Activated CD4-positive, alpha-beta T cell treated with anti-CD3 and anti-CD28 coated beads, Interleukin-2, amount 50 U/mL, for 24 hours (primary cell): ENCODE measurements at regions not wholly inside any gene's neighbourhood (a gene's known extent, or its start where the extent isn't known, plus 50 kb on each side); places are given as distances from the start of the nearest gene placed in this dataset.

Experiments used
- DNase-seq, 2 donors: peaks; one replicate each; pipeline ENCODE4 v3.0.0-alpha.2; 2020; ENCODE audit warnings: low read depth in 1 of 2, low spot score in 1 of 2

GRCh38 chr16:86632206-86632605 lies 53.9 kb downstream of the FOXL1 start:
- DNase-seq, result no peak

GRCh38 chr16:86632944-86633343 lies 54.6 kb downstream of the FOXL1 start:
- no peak for DNase-seq

- DNase-seq, result no peak
Observed at GRCh38 chr16:86634292-86634691, 55.9 kb downstream of the FOXL1 start.

GRCh38 chr16:86635176-86635876 lies 57.0 kb downstream of the FOXL1 start:
- DNase-seq, result no peak

GRCh38 chr16:86635926-86636325 lies 57.6 kb downstream of the FOXL1 start:
- DNase-seq, result no peak

GRCh38 chr16:86637744-86638143 lies 59.4 kb downstream of the FOXL1 start:
- no peak for DNase-seq

GRCh38 chr16:86638642-86639041 lies 60.3 kb downstream of the FOXL1 start:
- DNase-seq, result no peak

- DNase-seq, result no peak
Observed at GRCh38 chr16:86639354-86639753, 61.0 kb downstream of the FOXL1 start.

GRCh38 chr16:86640265-86640843 lies 62.0 kb downstream of the FOXL1 start:
- DNase-seq, result no peak

- no peak for DNase-seq
Observed at GRCh38 chr16:86642087-86642486, 63.7 kb downstream of the FOXL1 start.

GRCh38 chr16:86643671-86644070 lies 65.3 kb downstream of the FOXL1 start:
- no peak for DNase-seq

GRCh38 chr16:86647561-86647960 lies 69.2 kb downstream of the FOXL1 start:
- DNase-seq, result no peak

GRCh38 chr16:86649875-86650274 lies 71.5 kb downstream of the FOXL1 start:
- DNase-seq, result no peak

GRCh38 chr16:86651013-86651627 lies 72.8 kb downstream of the FOXL1 start:
- no peak for DNase-seq

GRCh38 chr16:86651823-86652222 lies 73.5 kb downstream of the FOXL1 start:
- DNase-seq, result no peak

- DNase-seq, result no peak
Observed at GRCh38 chr16:86653285-86654006, 75.1 kb downstream of the FOXL1 start.

- no peak for DNase-seq
Observed at GRCh38 chr16:86657972-86658371, 79.6 kb downstream of the FOXL1 start.

GRCh38 chr16:86660623-86661022 lies 82.3 kb downstream of the FOXL1 start:
- no peak for DNase-seq

GRCh38 chr16:86661706-86662105 lies 83.4 kb downstream of the FOXL1 start:
- no peak for DNase-seq

GRCh38 chr16:86662195-86662594 lies 83.8 kb downstream of the FOXL1 start:
- DNase-seq, result no peak

GRCh38 chr16:86662740-86663139 lies 84.4 kb downstream of the FOXL1 start:
- no peak for DNase-seq
